Vagina (tissue), 2 donors: ENCODE measurements at regions not wholly inside any gene's neighbourhood (a gene's known extent, or its start where the extent isn't known, plus 50 kb on each side); places are given as distances from the start of the nearest gene placed in this dataset.

Experiments
- DNase-seq, 2 donors: peaks; one replicate each; pipeline ENCODE4 v3.0.0-alpha.2; 2017; ENCODE audit errors: extremely low spot score in 2 of 2
- H3K27ac ChIP-seq: fragments of 200-600 bp; sonication (generic); one replicate; pipeline ENCODE4 v1.5.1; 2019
- H3K27me3 ChIP-seq: fragments of 200-600 bp; sonication (generic); one replicate; pipeline ENCODE4 v1.5.1; 2019
- H3K36me3 ChIP-seq, 2 donors: fragments of 200-600 bp; sonication (generic); one replicate each; pipeline ENCODE4 v1.5.1; 2017 to 2019
- H3K4me1 ChIP-seq: fragments of 200-600 bp; sonication (generic); one replicate; pipeline ENCODE4 v1.5.1; 2019
- H3K4me3 ChIP-seq, 2 donors: fragments of 200-600 bp; sonication (generic); 1 replicate in 1 of 2; 2 replicates in 1 of 2; pipeline ENCODE4 v1.5.1; 2016 to 2019
- H3K9me3 ChIP-seq: fragments of 200-600 bp; sonication (generic); one replicate; pipeline ENCODE4 v1.5.1; 2019
- CTCF ChIP-seq, 3 experiments: fragments of 450-650 bp in 2 of 3; fragments of 200-600 bp in 1 of 3; sonication (generic) in 1 of 3; IDR thresholded peaks; one replicate each; pipeline ENCODE4 v1.5.1; 2017 to 2019; ENCODE audit warnings: antibody characterized with exemption in 3 of 3, mild to moderate bottlenecking in 2 of 3, moderate library complexity in 2 of 3
- POLR2A ChIP-seq, 2 donors: fragments of 450-650 bp; IDR thresholded peaks; one replicate each; pipeline ENCODE4 v1.6.1; 2017; ENCODE audit warnings: antibody characterized with exemption in 2 of 2, mild to moderate bottlenecking in 2 of 2, moderate library complexity in 2 of 2
- POLR2AphosphoS5 ChIP-seq, 2 donors: sonication (generic); formaldehyde crosslinking; IDR thresholded peaks; one replicate each; pipeline ENCODE4 v1.9.0; 2017; ENCODE audit warnings: antibody characterized with exemption in 2 of 2, mild to moderate bottlenecking in 2 of 2, low read depth in 1 of 2; ENCODE audit not compliant: insufficient read depth in 1 of 2
- intact Hi-C: fragments of 100-400 bp; cut with DNase I; formaldehyde crosslinking; loops from one replicate; pipeline ENCODE4 v1.15.1; 2023

- Histone ChIP-seq H3K27ac (no peak overlapping the region), H3K27me3 (no peaks in the 10 kb centered on the region), H3K4me3 (no peak overlapping the region), H3K9me3 (peaks cover under 1% of the 10 kb centered on the region), H3K4me1 (no peaks in the 10 kb centered on the region), H3K36me3 (no peaks in the 10 kb centered on the region)
- intact Hi-C loops: loop anchor here (10.0 kb wide), 1 partner anchor 1886 kb away; no protein-coding TSS in a partner anchor
- DNase-seq: peak; percentile 55 to 72
- TF ChIP-seq CTCF (IDR thresholded peaks at IDR 0.05) (no peak), POLR2A (IDR thresholded peaks at IDR 0.05) (no peak), POLR2AphosphoS5 (IDR thresholded peaks at IDR 0.05; ENCODE audit: insufficient read depth in 1 of 2, low read depth in 1 of 2) (no peak)
These were observed 477.5 kb upstream of the MYT1L start for GRCh38 chr2:2808551-2809058.

GRCh38 chr2:2806711-2807110 lies 475.6 kb upstream of the MYT1L start:
- no peak overlapping the region for H3K27ac ChIP-seq
- no peaks in the 10 kb centered on the region for H3K27me3 ChIP-seq
- peak in 1 of 2 donors; percentile 80 for DNase-seq
- H3K36me3 ChIP-seq: no peaks in the 10 kb centered on the region
- TF ChIP-seq POLR2AphosphoS5 (IDR thresholded peaks at IDR 0.05; ENCODE audit: insufficient read depth in 1 of 2, low read depth in 1 of 2) (no peak), CTCF (IDR thresholded peaks at IDR 0.05) (no peak), POLR2A (IDR thresholded peaks at IDR 0.05) (no peak)
- intact Hi-C loops: loop anchor here (10.0 kb wide), 1 partner anchor 1888 kb away; no protein-coding TSS in a partner anchor
- H3K4me3 ChIP-seq: no peak overlapping the region
- H3K9me3 ChIP-seq: no peaks in the 10 kb centered on the region
- no peaks in the 10 kb centered on the region for H3K4me1 ChIP-seq

GRCh38 chr2:2805263-2805662 lies 474.2 kb upstream of the MYT1L start:
- H3K4me3 ChIP-seq: no peak overlapping the region
- H3K9me3 ChIP-seq: no peaks in the 10 kb centered on the region
- no peaks in the 10 kb centered on the region for H3K27me3 ChIP-seq
- no peak overlapping the region for H3K27ac ChIP-seq
- H3K4me1 ChIP-seq: no peaks in the 10 kb centered on the region
- H3K36me3 ChIP-seq: no peaks in the 10 kb centered on the region
- peak in 1 of 2 donors; percentile 74 for DNase-seq
- intact Hi-C loops: loop anchor here (10.0 kb wide), 1 partner anchor 1890 kb away; no protein-coding TSS in a partner anchor
- TF ChIP-seq POLR2AphosphoS5 (IDR thresholded peaks at IDR 0.05; ENCODE audit: insufficient read depth in 1 of 2, low read depth in 1 of 2): no peak
- TF ChIP-seq CTCF (IDR thresholded peaks at IDR 0.05): no peak
- no peak for TF ChIP-seq POLR2A (IDR thresholded peaks at IDR 0.05)

- intact Hi-C loops: loop anchor here (10.0 kb wide), 1 partner anchor 1890 kb away; no protein-coding TSS in a partner anchor
These were observed 473.5 kb upstream of the MYT1L start for GRCh38 chr2:2804528-2804927.

More at GRCh38 chr2:2804528-2804927, 473.5 kb upstream of the MYT1L start:
- Histone ChIP-seq H3K4me1 (no peaks in the 10 kb centered on the region), H3K36me3 (no peaks in the 10 kb centered on the region), H3K27me3 (no peaks in the 10 kb centered on the region), H3K4me3 (no peak overlapping the region), H3K27ac (no peak overlapping the region), H3K9me3 (no peaks in the 10 kb centered on the region)
- peak in 1 of 2 donors; percentile 40 for DNase-seq
- no peak for TF ChIP-seq POLR2A (IDR thresholded peaks at IDR 0.05)
- TF ChIP-seq CTCF (IDR thresholded peaks at IDR 0.05): no peak
